Activated naive CD8-positive, alpha-beta T cell treated with anti-CD3 and anti-CD28 coated beads, Interleukin-2, amount 50 U/mL, for 24 hours (primary cell): ENCODE measurements at regions not wholly inside any gene's neighbourhood (a gene's known extent, or its start where the extent isn't known, plus 50 kb on each side); places are given as distances from the start of the nearest gene placed in this dataset.
A peak's percentile ranks its signal among the peaks of the same experiment; 100 is the strongest.
"Not testable (repeated sequence)": the region's sequence is repeated elsewhere in the genome, so short reads cannot be mapped to it uniquely, and the experiment has no call there.

Experiments
- ATAC-seq: fragments of 150-1000 bp; cut with Tn5 transposase; one replicate; pipeline ENCODE4 v1.10.0; 2021
- DNase-seq: peaks from one replicate; pipeline ENCODE4 v3.0.0; 2021
- H3K27ac Mint-ChIP-seq: one replicate; pipeline ENCODE4 v1.8.0; 2021; ENCODE audit warnings: mild to moderate bottlenecking, mixed read lengths
- H3K27me3 Mint-ChIP-seq: one replicate; pipeline ENCODE4 v1.8.0; 2021; ENCODE audit warnings: mixed read lengths
- H3K36me3 Mint-ChIP-seq: one replicate; pipeline ENCODE4 v1.8.0; 2021; ENCODE audit warnings: low read depth, mixed read lengths
- H3K4me1 Mint-ChIP-seq: one replicate; pipeline ENCODE4 v1.8.0; 2021; ENCODE audit warnings: mixed read lengths
- H3K4me3 Mint-ChIP-seq: one replicate; pipeline ENCODE4 v1.8.0; 2021; ENCODE audit warnings: mild to moderate bottlenecking, moderate library complexity, mixed read lengths
- H3K9me3 Mint-ChIP-seq: one replicate; pipeline ENCODE4 v1.8.0; 2021; ENCODE audit warnings: mixed read lengths

GRCh38 chr20:29031262-29031982 lies 2226.0 kb upstream of the DEFB115 start:
- not testable (repeated sequence) for H3K27me3 Mint-ChIP-seq, H3K36me3 Mint-ChIP-seq, ATAC-seq

GRCh38 chr20:29044239-29044638 lies 2213.2 kb upstream of the DEFB115 start:
- not testable (repeated sequence) for H3K27me3 Mint-ChIP-seq, ATAC-seq, H3K4me1 Mint-ChIP-seq, H3K36me3 Mint-ChIP-seq, H3K9me3 Mint-ChIP-seq, H3K4me3 Mint-ChIP-seq, H3K27ac Mint-ChIP-seq, DNase-seq

More at GRCh38 chr20:29031262-29031982, 2226.0 kb upstream of the DEFB115 start:
- H3K9me3 Mint-ChIP-seq, result peaks cover 24% of the 10 kb centered on the region
- not testable (repeated sequence) for H3K27ac Mint-ChIP-seq, H3K4me1 Mint-ChIP-seq, DNase-seq, H3K4me3 Mint-ChIP-seq

DNA sequence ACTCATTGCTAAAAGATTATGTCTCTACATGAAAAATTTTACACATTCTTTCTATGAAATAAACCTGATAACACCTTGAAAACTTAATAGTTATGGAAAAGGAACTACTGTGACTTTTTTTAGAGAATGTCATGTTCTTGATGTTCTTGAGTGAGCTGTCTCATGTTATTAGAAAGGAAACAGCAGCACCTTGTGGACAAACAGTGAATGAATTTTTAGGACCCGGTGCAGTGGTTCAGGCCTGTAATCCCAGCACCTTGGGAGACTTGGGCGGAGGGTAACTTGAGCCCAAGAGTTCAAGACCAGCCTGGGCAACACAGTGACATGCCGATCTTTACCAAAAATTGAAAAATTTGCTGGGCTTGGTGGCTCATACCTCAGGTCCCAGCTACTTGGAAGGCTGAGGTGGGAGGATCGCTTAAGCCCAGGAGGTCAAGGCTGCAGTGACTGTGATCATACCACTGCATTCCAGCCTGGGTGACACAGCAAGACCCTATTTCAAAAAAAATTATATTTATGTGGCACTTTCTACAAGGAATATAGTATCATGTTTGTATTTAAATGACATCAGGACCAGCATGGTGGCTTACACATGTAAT lies 2207.4 kb upstream of the DEFB115 start:
- not testable (repeated sequence) for H3K36me3 Mint-ChIP-seq, H3K4me1 Mint-ChIP-seq, H3K27ac Mint-ChIP-seq, H3K27me3 Mint-ChIP-seq, H3K4me3 Mint-ChIP-seq, ATAC-seq, DNase-seq
- H3K9me3 Mint-ChIP-seq, result peaks cover 14% of the 10 kb centered on the region

GRCh38 chr20:29057866-29058484 lies 2199.5 kb upstream of the DEFB115 start:
- not testable (repeated sequence) for H3K4me3 Mint-ChIP-seq, H3K36me3 Mint-ChIP-seq, H3K27ac Mint-ChIP-seq, DNase-seq, H3K4me1 Mint-ChIP-seq, ATAC-seq, H3K27me3 Mint-ChIP-seq
- peaks cover 35% of the 10 kb centered on the region for H3K9me3 Mint-ChIP-seq

GRCh38 chr20:29062451-29062850 lies 2195.0 kb upstream of the DEFB115 start:
- H3K27ac Mint-ChIP-seq, DNase-seq, ATAC-seq, H3K36me3 Mint-ChIP-seq, H3K27me3 Mint-ChIP-seq, H3K4me1 Mint-ChIP-seq, H3K4me3 Mint-ChIP-seq: not testable (repeated sequence)
- H3K9me3 Mint-ChIP-seq, result peaks cover 45% of the 10 kb centered on the region

GRCh38 chr20:29066341-29066740 lies 2191.1 kb upstream of the DEFB115 start:
- not testable (repeated sequence) for H3K27ac Mint-ChIP-seq, DNase-seq, H3K36me3 Mint-ChIP-seq, H3K4me1 Mint-ChIP-seq, H3K4me3 Mint-ChIP-seq, H3K27me3 Mint-ChIP-seq, ATAC-seq
- H3K9me3 Mint-ChIP-seq, result peaks cover 44% of the 10 kb centered on the region

- H3K36me3 Mint-ChIP-seq, H3K27ac Mint-ChIP-seq, H3K4me1 Mint-ChIP-seq, DNase-seq, H3K4me3 Mint-ChIP-seq, ATAC-seq, H3K27me3 Mint-ChIP-seq: not testable (repeated sequence)
- peaks cover 28% of the 10 kb centered on the region for H3K9me3 Mint-ChIP-seq
These were observed 2183.8 kb upstream of the DEFB115 start for GRCh38 chr20:29073640-29074039.

- H3K27me3 Mint-ChIP-seq, result no peaks in the 10 kb centered on the region
- H3K27ac Mint-ChIP-seq, result no peak overlapping the region
- peak overlapping the region; percentile 28 for H3K4me3 Mint-ChIP-seq
- DNase-seq, result no peak
- no peaks in the 10 kb centered on the region for H3K4me1 Mint-ChIP-seq
- H3K9me3 Mint-ChIP-seq, result peaks cover 40% of the 10 kb centered on the region
- ATAC-seq, result no peak
- H3K36me3 Mint-ChIP-seq, result no peaks in the 10 kb centered on the region
These were observed 2177.4 kb upstream of the DEFB115 start for GRCh38 chr20:29079769-29080690.

GRCh38 chr20:29081712-29082111 lies 2175.8 kb upstream of the DEFB115 start:
- H3K4me1 Mint-ChIP-seq, DNase-seq, H3K36me3 Mint-ChIP-seq, H3K27ac Mint-ChIP-seq, ATAC-seq, H3K27me3 Mint-ChIP-seq, H3K4me3 Mint-ChIP-seq: not testable (repeated sequence)
- H3K9me3 Mint-ChIP-seq, result peaks cover 39% of the 10 kb centered on the region

- no peaks in the 10 kb centered on the region for H3K36me3 Mint-ChIP-seq
- H3K4me3 Mint-ChIP-seq, result no peak overlapping the region
- no peak for DNase-seq
- no peak for ATAC-seq
- H3K9me3 Mint-ChIP-seq, result peaks cover 42% of the 10 kb centered on the region
- no peaks in the 10 kb centered on the region for H3K4me1 Mint-ChIP-seq
- H3K27me3 Mint-ChIP-seq, result no peaks in the 10 kb centered on the region
- no peak overlapping the region for H3K27ac Mint-ChIP-seq
These were observed 2171.8 kb upstream of the DEFB115 start for GRCh38 chr20:29085625-29086024.

DNA sequence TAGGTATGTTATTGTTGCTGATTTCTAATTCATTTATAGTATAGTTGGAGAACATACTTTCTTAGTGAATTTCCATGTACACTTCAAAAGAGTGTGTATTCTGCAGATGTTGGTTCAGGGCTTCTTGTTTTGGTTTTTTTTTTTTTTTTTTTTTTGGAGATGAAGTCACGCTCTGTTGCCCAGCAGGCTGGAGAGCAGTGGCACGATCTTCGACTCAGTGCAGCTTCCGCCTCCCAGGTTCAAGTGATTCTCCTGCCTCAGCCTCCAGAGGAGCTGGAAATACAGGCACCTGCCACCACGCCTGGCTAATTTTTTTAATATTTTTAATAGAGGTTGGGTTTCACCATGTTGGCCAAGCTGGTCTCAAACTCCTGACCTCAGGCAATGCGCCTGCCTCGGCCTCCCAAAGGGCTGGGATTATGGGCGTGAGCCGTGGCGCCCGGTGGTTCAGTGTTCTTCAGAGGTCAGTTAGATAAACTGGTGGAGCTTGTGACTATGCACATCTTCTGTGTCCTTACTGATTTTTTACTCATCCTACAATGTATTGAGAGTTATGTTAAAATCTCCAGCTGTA lies 2171.2 kb upstream of the DEFB115 start:
- H3K4me1 Mint-ChIP-seq, ATAC-seq, H3K27ac Mint-ChIP-seq, DNase-seq, H3K27me3 Mint-ChIP-seq, H3K4me3 Mint-ChIP-seq, H3K36me3 Mint-ChIP-seq: not testable (repeated sequence)
- H3K9me3 Mint-ChIP-seq, result peaks cover 42% of the 10 kb centered on the region

- H3K27ac Mint-ChIP-seq, result no peak overlapping the region
- H3K4me3 Mint-ChIP-seq, result no peak overlapping the region
- no peaks in the 10 kb centered on the region for H3K4me1 Mint-ChIP-seq
- no peaks in the 10 kb centered on the region for H3K27me3 Mint-ChIP-seq
- H3K9me3 Mint-ChIP-seq, result peaks cover 38% of the 10 kb centered on the region
- no peak for ATAC-seq
- DNase-seq, result no peak
- H3K36me3 Mint-ChIP-seq, result no peaks in the 10 kb centered on the region
These were observed 2170.5 kb upstream of the DEFB115 start for GRCh38 chr20:29086938-29087337.

- DNase-seq, H3K4me3 Mint-ChIP-seq, H3K4me1 Mint-ChIP-seq, H3K27me3 Mint-ChIP-seq, H3K36me3 Mint-ChIP-seq, ATAC-seq, H3K27ac Mint-ChIP-seq: not testable (repeated sequence)
- peaks cover 38% of the 10 kb centered on the region for H3K9me3 Mint-ChIP-seq
These were observed 2169.6 kb upstream of the DEFB115 start for GRCh38 chr20:29087887-29088286.

GRCh38 chr20:29088472-29088871 lies 2169.0 kb upstream of the DEFB115 start:
- not testable (repeated sequence) for H3K4me1 Mint-ChIP-seq, DNase-seq, H3K36me3 Mint-ChIP-seq, H3K4me3 Mint-ChIP-seq, ATAC-seq, H3K27ac Mint-ChIP-seq, H3K27me3 Mint-ChIP-seq
- H3K9me3 Mint-ChIP-seq, result peaks cover 35% of the 10 kb centered on the region
